SK-N-SH (cell line): ENCODE measurements at regions not wholly inside any gene's neighbourhood (a gene's known extent, or its start where the extent isn't known, plus 50 kb on each side); places are given as distances from the start of the nearest gene placed in this dataset.

ENCODE experiments used
- CTCF ChIA-PET: fragments of 300-600, 350-600 bp; formaldehyde crosslinking; extraction: SDS; loops from one replicate; lab custom pipeline; 2021; lab: Yijun Ruan, JAX
- POLR2A ChIA-PET: fragments of 350-600 bp; sonication (Branson Sonifier 250); formaldehyde crosslinking; extraction: SDS; loops from one replicate; lab custom pipeline; 2020; ENCODE audit warnings: antibody characterized with exemption, inconsistent platforms; lab: Yijun Ruan, JAX
- DNase-seq: peaks from one replicate; pipeline ENCODE4 v3.0.0; 2012
- H2AFZ ChIP-seq: fragments of 200-600 bp; sonication (generic); 2 replicates; pipeline ENCODE4 v1.8.1; 2016; ENCODE audit warnings: antibody characterized with exemption, mild to moderate bottlenecking, low read depth
- H3F3A ChIP-seq: fragments of 200-600 bp; sonication (generic); replicated peaks from 2 replicates; pipeline ENCODE3; 2016; ENCODE audit warnings: antibody characterized with exemption, mild to moderate bottlenecking; ENCODE audit not compliant: insufficient read depth
- H3K27ac ChIP-seq, 2 experiments: fragments of 200-500 bp in 1 of 2; fragments of 200-600 bp in 1 of 2; sonication (Bioruptor generic) in 1 of 2; sonication (generic), shearing (Covaris generic) in 1 of 2; 2 replicates each; pipeline versions ENCODE4 v1.5.1 to v1.6.1; 2014 to 2016; ENCODE audit warnings: low read depth in 2 of 2, inconsistent platforms in 1 of 2, low read length in 1 of 2, mild to moderate bottlenecking in 1 of 2, mixed read lengths in 1 of 2
- H3K27me3 ChIP-seq: fragments of 200-600 bp; sonication (generic), shearing (Covaris generic); 2 replicates; pipeline ENCODE4 v1.6.1; 2016; ENCODE audit warnings: mixed run types; ENCODE audit not compliant: insufficient read depth
- H3K36me3 ChIP-seq, 2 experiments: fragments of 200-500 bp in 1 of 2; fragments of 200-600 bp in 1 of 2; sonication (Bioruptor generic) in 1 of 2; sonication (generic) in 1 of 2; replicated peaks in 1 of 2; 2 replicates each; pipeline versions ENCODE3 to v1.5.1; 2014 to 2016; ENCODE audit warnings: low read length in 1 of 2, mild to moderate bottlenecking in 1 of 2; ENCODE audit not compliant: insufficient read depth in 2 of 2, control insufficient read depth in 1 of 2
- H3K4me1 ChIP-seq, 2 experiments: fragments of 200-500 bp in 1 of 2; fragments of 200-600 bp in 1 of 2; sonication (Bioruptor generic) in 1 of 2; sonication (generic), shearing (Covaris generic) in 1 of 2; 2 replicates each; pipeline versions ENCODE4 v1.5.1 to v1.6.1; 2014 to 2016; ENCODE audit warnings: low read depth in 1 of 2, low read length in 1 of 2, mixed run types in 1 of 2; ENCODE audit not compliant: insufficient read depth in 2 of 2, control insufficient read depth in 1 of 2
- H3K4me2 ChIP-seq: fragments of 200-600 bp; sonication (generic), shearing (Covaris generic); 2 replicates; pipeline ENCODE4 v1.6.1; 2017; ENCODE audit warnings: mixed run types
- H3K4me3 ChIP-seq, 2 experiments: fragments of 200-500 bp in 1 of 2; fragments of 200-600 bp in 1 of 2; sonication (Bioruptor generic) in 1 of 2; sonication (generic), shearing (Covaris generic) in 1 of 2; 2 replicates each; pipeline versions ENCODE4 v1.5.1 to v1.8.1; 2014 to 2016; ENCODE audit warnings: low read depth in 2 of 2, inconsistent platforms in 1 of 2, low read length in 1 of 2, mild to moderate bottlenecking in 1 of 2, mixed read lengths in 1 of 2, moderate library complexity in 1 of 2
- H3K79me2 ChIP-seq: fragments of 200-600 bp; sonication (generic); 2 replicates; pipeline ENCODE4 v1.8.1; 2017; ENCODE audit warnings: mild to moderate bottlenecking; ENCODE audit not compliant: insufficient read depth
- H3K9ac ChIP-seq: fragments of 200-600 bp; sonication (generic); 2 replicates; pipeline ENCODE4 v1.6.1; 2017; ENCODE audit warnings: mixed run types
- H3K9me2 ChIP-seq: fragments of 200-600 bp; sonication (generic); 2 replicates; pipeline ENCODE4 v1.6.1; 2017; ENCODE audit warnings: mixed run types
- H3K9me3 ChIP-seq: fragments of 200-600 bp; sonication (generic); 2 replicates; pipeline ENCODE4 v1.6.1; 2017; ENCODE audit warnings: mixed run types, mild to moderate bottlenecking, moderate library complexity
- H4K20me1 ChIP-seq: fragments of 200-600 bp; sonication (generic); 2 replicates; pipeline ENCODE4 v1.6.1; 2017; ENCODE audit warnings: mild to moderate bottlenecking, mixed run types; ENCODE audit not compliant: insufficient read depth
- CHD2 ChIP-seq: fragments of 150-350 bp; IDR thresholded peaks from 2 replicates; pipeline ENCODE4 v1.6.1; 2018; ENCODE audit warnings: low read length; ENCODE audit not compliant: partially characterized antibody
- CTCF ChIP-seq: fragments of 200-600 bp; sonication (generic); IDR thresholded peaks from 2 replicates; pipeline ENCODE4 v1.6.1; 2017; ENCODE audit warnings: antibody characterized with exemption, mild to moderate bottlenecking, moderate library complexity
- EP300 ChIP-seq, 2 experiments: IDR thresholded peaks; 2 replicates each; pipeline versions ENCODE4 v1.4.0 to v1.6.1; 2012; ENCODE audit warnings: borderline replicate concordance in 1 of 2, low read depth in 1 of 2, low read length in 1 of 2
- FOSL2 ChIP-seq: IDR thresholded peaks from 2 replicates; pipeline ENCODE4 v1.4.0; 2012; ENCODE audit warnings: low read depth, mild to moderate bottlenecking, moderate library complexity, borderline replicate concordance
- GABPA ChIP-seq: IDR thresholded peaks from 2 replicates; pipeline ENCODE4 v1.4.0; 2012; ENCODE audit warnings: low read depth, mild to moderate bottlenecking
- GATA2 ChIP-seq: sonication (generic); formaldehyde crosslinking; IDR thresholded peaks from 2 replicates; pipeline ENCODE4 v1.5.0; 2020; ENCODE audit warnings: mild to moderate bottlenecking, missing genetic modification reagents
- IRF3 ChIP-seq: fragments of 150-350 bp; IDR thresholded peaks from 2 replicates; pipeline ENCODE4 v1.6.1; 2016; ENCODE audit warnings: mild to moderate bottlenecking, low read depth, low read length
- MAX ChIP-seq: IDR thresholded peaks from 2 replicates; pipeline ENCODE4 v1.4.0; 2012; ENCODE audit warnings: low read depth
- MEF2A ChIP-seq: IDR thresholded peaks from 2 replicates; pipeline ENCODE4 v1.4.0; 2012; ENCODE audit warnings: low read depth, borderline replicate concordance
- MXI1 ChIP-seq: IDR thresholded peaks from 2 replicates; pipeline ENCODE4 v1.6.1; 2012; ENCODE audit warnings: mild to moderate bottlenecking, low read depth, low read length, improper control_type of control experiment
- PBX3 ChIP-seq: IDR thresholded peaks from 2 replicates; pipeline ENCODE4; 2012
- POLR2AphosphoS5 ChIP-seq: IDR thresholded peaks from 2 replicates; pipeline ENCODE4 v1.6.1; 2012; ENCODE audit warnings: low read depth, low read length
- RCOR1 ChIP-seq: fragments of 150-350 bp; IDR thresholded peaks from 2 replicates; pipeline ENCODE4 v1.6.1; 2017; ENCODE audit warnings: antibody characterized with exemption, low read length
- REST ChIP-seq: IDR thresholded peaks from 2 replicates; pipeline ENCODE4 v1.6.1; 2012; ENCODE audit warnings: mild to moderate bottlenecking, low read depth, low read length, moderate library complexity
- USF1 ChIP-seq: IDR thresholded peaks from 2 replicates; pipeline ENCODE4 v1.4.0; 2012; ENCODE audit warnings: low read depth, borderline replicate concordance
- USF2 ChIP-seq: fragments of 150-350 bp; IDR thresholded peaks from 2 replicates; pipeline ENCODE4 v1.6.1; 2017; ENCODE audit warnings: antibody characterized with exemption, low read length, low read depth, borderline replicate concordance
- ZBTB33 ChIP-seq: IDR thresholded peaks from 2 replicates; pipeline ENCODE4 v1.4.0; 2012; ENCODE audit warnings: low read depth, borderline replicate concordance
- WGBS: methylation state at CpG from one replicate; pipeline ENCODE4 v1.1.6; 2017; ENCODE audit warnings: low lambda C conversion rate; 5-methylcytosine and 5-hydroxymethylcytosine counted together

- Histone ChIP-seq H2AFZ (peak overlapping the region; percentile 45), H3K36me3 (no peaks in the 10 kb centered on the region), H3K9me2 (no peaks in the 10 kb centered on the region), H3K79me2 (no peaks in the 10 kb centered on the region), H3K4me3 (no peak overlapping the region; a peak in 1 of 4 replicates), H3K9me3 (no peaks in the 10 kb centered on the region), H3F3A (peaks cover 21% of the 10 kb centered on the region), H3K27me3 (no peaks in the 10 kb centered on the region), H3K4me1 (peaks cover 0 to 24% of the 10 kb centered on the region in 2 experiments; a peak in 3 of 4 replicates), H4K20me1 (no peaks in the 10 kb centered on the region), H3K4me2 (peak overlapping the region; percentile 61; the same call in 1 of the 2 replicates), H3K9ac (peak overlapping the region; percentile 32; the same call in 1 of the 2 replicates), H3K27ac (peak overlapping the region in 1 of 2 experiments; percentile 70; a peak in 3 of 4 replicates)
- POLR2A ChIA-PET, result no interaction called here
- no peak for DNase-seq
- CTCF ChIA-PET, result no interaction called here
- TF ChIP-seq GATA2 (CRISPR knock-in tag) (no peak), MXI1 (no peak), IRF3 (no peak), POLR2AphosphoS5 (no peak), MEF2A (no peak), USF1 (no peak), ZBTB33 (no peak), CTCF (no peak), PBX3 (no peak), GABPA (no peak), REST (no peak), MAX (no peak), USF2 (no peak), EP300 (IDR thresholded peaks at IDR 0.05; ENCODE audit: borderline replicate concordance in 1 of 2, low read depth in 1 of 2, low read length in 1 of 2) (no peak), RCOR1 (no peak), FOSL2 (no peak), CHD2 (no peak)
- WGBS, result 35% methylated on average over 4 of the region's 4 CpGs
These were observed 459.5 kb downstream of the FBXO15 start for GRCh38 chr18:73688161-73688560.
